ENCODE measurements at regions not wholly inside any gene's neighbourhood (a gene's known extent, or its start where the extent isn't known, plus 50 kb on each side); places are given as distances from the start of the nearest gene placed in this dataset.
A peak's percentile ranks its signal among the peaks of the same experiment; 100 is the strongest.

GRCh38 chr2:143918465-143918989, 601.4 kb downstream of the ZEB2 start:
- DNase-seq (ENCODE audit: low spot score), result no peak

GRCh38 chr2:143916781-143917180, 603.1 kb downstream of the ZEB2 start:
- no peak for DNase-seq (ENCODE audit: low spot score)

- no peak for DNase-seq (ENCODE audit: low spot score)
Measured at GRCh38 chr2:143909577-143910353, 610.2 kb downstream of the ZEB2 start.

GRCh38 chr2:143908843-143909242, 611.1 kb downstream of the ZEB2 start:
- DNase-seq (ENCODE audit: low spot score), result no peak

- DNase-seq (ENCODE audit: low spot score), result no peak
Measured at GRCh38 chr2:143907801-143908200, 612.1 kb downstream of the ZEB2 start.

GRCh38 chr2:143906850-143907249, 613.1 kb downstream of the ZEB2 start:
- no peak for DNase-seq (ENCODE audit: low spot score)

GRCh38 chr2:143905587-143905986, 614.3 kb downstream of the ZEB2 start:
- DNase-seq (ENCODE audit: low spot score), result no peak

GRCh38 chr2:143903172-143903856, 616.6 kb downstream of the ZEB2 start:
- DNase-seq (ENCODE audit: low spot score), result no peak

GRCh38 chr2:143901185-143901842, 618.6 kb downstream of the ZEB2 start:
- no peak for DNase-seq (ENCODE audit: low spot score)

- DNase-seq (ENCODE audit: low spot score), result no peak
Measured at GRCh38 chr2:143899987-143900386, 619.9 kb downstream of the ZEB2 start.

GRCh38 chr2:143893371-143893770, 626.5 kb downstream of the ZEB2 start:
- DNase-seq (ENCODE audit: low spot score), result no peak

GRCh38 chr2:143891879-143892308, 628.0 kb downstream of the ZEB2 start:
- DNase-seq (ENCODE audit: low spot score), result no peak

GRCh38 chr2:143890798-143891197, 629.1 kb downstream of the ZEB2 start:
- DNase-seq (ENCODE audit: low spot score), result no peak

GRCh38 chr2:143889216-143889615, 630.7 kb downstream of the ZEB2 start:
- DNase-seq (ENCODE audit: low spot score), result no peak

- DNase-seq (ENCODE audit: low spot score), result no peak
Measured at GRCh38 chr2:143885461-143885860, 634.5 kb downstream of the ZEB2 start.

GRCh38 chr2:143881246-143881645, 638.7 kb downstream of the ZEB2 start:
- peak; percentile 46 for DNase-seq (ENCODE audit: low spot score)

- DNase-seq (ENCODE audit: low spot score), result no peak
Measured at GRCh38 chr2:143877876-143878530, 641.9 kb downstream of the ZEB2 start.

GRCh38 chr2:143877056-143877455, 642.9 kb downstream of the ZEB2 start:
- DNase-seq (ENCODE audit: low spot score), result no peak

- no peak for DNase-seq (ENCODE audit: low spot score)
Measured at GRCh38 chr2:143875295-143876233, 644.4 kb downstream of the ZEB2 start.

GRCh38 chr2:143873886-143874285, 646.0 kb downstream of the ZEB2 start:
- no peak for DNase-seq (ENCODE audit: low spot score)

- no peak for DNase-seq (ENCODE audit: low spot score)
Measured at GRCh38 chr2:143870696-143871095, 649.2 kb downstream of the ZEB2 start.
